ENCODE measurements at regions not wholly inside any gene's neighbourhood (a gene's known extent, or its start where the extent isn't known, plus 50 kb on each side); places are given as distances from the start of the nearest gene placed in this dataset.

DNA sequence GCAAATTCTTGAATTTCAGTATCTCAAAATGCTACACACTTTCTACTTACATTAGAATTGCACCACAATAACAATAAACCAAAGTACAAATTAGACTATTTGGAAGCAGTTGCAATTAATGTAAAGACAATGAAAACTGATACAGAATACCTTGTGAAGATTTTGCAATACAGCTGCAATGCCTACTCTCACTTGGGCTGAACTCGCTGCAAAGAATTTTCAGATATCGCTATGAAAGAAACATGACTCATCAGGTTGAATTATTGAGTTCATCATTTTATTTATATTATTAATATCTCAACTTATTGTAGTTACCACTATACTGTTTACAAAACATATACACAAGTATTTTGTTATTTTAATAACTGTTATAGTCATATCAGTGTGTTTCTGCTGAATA, 108.0 kb upstream of the TMTC2 start:
- no peaks in the 10 kb centered on the region for H4K20me1 ChIP-seq (replicated peaks in 1 of 2; ENCODE audit: control insufficient read depth in 1 of 2, insufficient read depth in 2 of 2, low read length in 2 of 2)

More for the DNA sequence above, 108.0 kb upstream of the TMTC2 start:
- H2BK12ac ChIP-seq (ENCODE audit: low read depth, low read length) = no peak overlapping the region
- no peak for FAIRE-seq
- no peak overlapping the region for H2AK5ac ChIP-seq (ENCODE audit: low read depth, low read length)
- no peaks in the 10 kb centered on the region for H3K79me1 ChIP-seq (ENCODE audit: low read depth, low read length)
- H3K27ac ChIP-seq (ENCODE audit: low read depth, low read length) = no peak overlapping the region
- TF ChIP-seq JUN (IDR thresholded peaks at IDR 0.05; ENCODE audit: low read depth, low read length) (no peak), ZNF274 (IDR thresholded peaks at IDR 0.05; ENCODE audit: borderline replicate concordance, extremely low read depth, low read length) (no peak), BRCA1 (IDR thresholded peaks at IDR 0.05; ENCODE audit: low read depth, low read length) (no peak), SRF (IDR thresholded peaks at IDR 0.05; ENCODE audit: low read depth, low read length) (no peak), CBX8 (IDR thresholded peaks at IDR 0.05; ENCODE audit: borderline replicate concordance, low read depth, low read length) (no peak), ASH2L (IDR thresholded peaks at IDR 0.05; ENCODE audit: low read length) (no peak), SP4 (IDR thresholded peaks at IDR 0.05; ENCODE audit: low read length) (no peak), RFX5 (IDR thresholded peaks at IDR 0.05; ENCODE audit: borderline replicate concordance, low read depth, low read length) (no peak)
- TF ChIP-seq, protein P1, sequence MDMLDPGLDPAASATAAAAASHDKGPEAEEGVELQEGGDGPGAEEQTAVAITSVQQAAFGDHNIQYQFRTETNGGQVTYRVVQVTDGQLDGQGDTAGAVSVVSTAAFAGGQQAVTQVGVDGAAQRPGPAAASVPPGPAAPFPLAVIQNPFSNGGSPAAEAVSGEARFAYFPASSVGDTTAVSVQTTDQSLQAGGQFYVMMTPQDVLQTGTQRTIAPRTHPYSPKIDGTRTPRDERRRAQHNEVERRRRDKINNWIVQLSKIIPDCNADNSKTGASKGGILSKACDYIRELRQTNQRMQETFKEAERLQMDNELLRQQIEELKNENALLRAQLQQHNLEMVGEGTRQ (IDR thresholded peaks at IDR 0.05; ENCODE audit: low read length) = no peak
- no peak overlapping the region for H4K8ac ChIP-seq (ENCODE audit: extremely low read depth, insufficient read depth, low read length)
- no peak overlapping the region for H4K91ac ChIP-seq (replicated peaks; ENCODE audit: insufficient read length, low read length)
- H2BK20ac ChIP-seq (ENCODE audit: low read length) = no peak overlapping the region
- ChIA-PET POLR2A (ENCODE audit: partially characterized antibody) (no interaction called here), CTCF (ENCODE audit: partially characterized antibody) (no interaction called here)
- no peak overlapping the region for H3K23ac ChIP-seq (ENCODE audit: insufficient read length)
- H3K18ac ChIP-seq (ENCODE audit: extremely low read depth, low read length) = no peak overlapping the region
- H3K14ac ChIP-seq (ENCODE audit: insufficient read length) = no peak overlapping the region
- DNase-seq (ENCODE audit: low read depth in 1 of 2, low spot score in 2 of 2) = no peak
- H2BK120ac ChIP-seq (replicated peaks; ENCODE audit: low read depth, low read length) = no peak overlapping the region
- no peak overlapping the region for H4K5ac ChIP-seq (ENCODE audit: insufficient read length, low read depth, low read length)
- 98% methylated on average over 2 of the region's 2 CpGs; no CpG with 5 or more reads in 1 of the 2 experiments for WGBS, 2 experiments (ENCODE audit: extremely low coverage in 1 of 2, insufficient coverage in 1 of 2, insufficient read length in 1 of 2, insufficient replicate concordance in 2 of 2, low coverage in 1 of 2, low lambda C conversion rate in 2 of 2, missing lambda C conversion rate in 1 of 2)
- H3K36me3 ChIP-seq (ENCODE audit: control insufficient read depth in 2 of 4, insufficient read depth in 4 of 4, low read length in 3 of 4) = no peaks in the 10 kb centered on the region
- no peaks in the 10 kb centered on the region; a peak in 1 of 4 replicates for H3K9me3 ChIP-seq (ENCODE audit: insufficient read depth in 2 of 2, low read depth in 1 of 2, low read length in 1 of 2)
- no peak overlapping the region for H3K56ac ChIP-seq (replicated peaks; ENCODE audit: insufficient read length, low read depth, low read length)
- H2BK15ac ChIP-seq (ENCODE audit: low read length) = no peak overlapping the region
- H3K9ac ChIP-seq (replicated peaks in 1 of 4; ENCODE audit: extremely low read depth in 1 of 4, low read depth in 3 of 4, low read length in 3 of 4) = no peak overlapping the region
- H3K4me2 ChIP-seq (ENCODE audit: insufficient read depth in 1 of 2, low read depth in 2 of 2, low read length in 2 of 2) = no peak overlapping the region
- no peak overlapping the region for H3K4ac ChIP-seq (replicated peaks; ENCODE audit: insufficient read length, low read depth, low read length)
- no peak overlapping the region for H2BK5ac ChIP-seq (ENCODE audit: low read depth, low read length)
- no peak overlapping the region for H2AFZ ChIP-seq (ENCODE audit: low read length)
- no peaks in the 10 kb centered on the region for H3K23me2 ChIP-seq (ENCODE audit: low read depth, low read length)
- no peaks in the 10 kb centered on the region for H3K27me3 ChIP-seq (replicated peaks in 1 of 4; ENCODE audit: control insufficient read depth in 3 of 4, extremely low read depth in 1 of 4, insufficient read depth in 3 of 4, low read length in 3 of 4)
- H3K79me2 ChIP-seq (ENCODE audit: control insufficient read depth in 1 of 2, insufficient read depth in 2 of 2, low read length in 2 of 2) = no peaks in the 10 kb centered on the region
- no peak overlapping the region for H3K4me3 ChIP-seq (ENCODE audit: extremely low read depth in 1 of 4, insufficient read depth in 2 of 4, low read depth in 3 of 4, low read length in 4 of 4)
- H3K4me1 ChIP-seq (replicated peaks in 1 of 4; ENCODE audit: control insufficient read depth in 3 of 4, insufficient read depth in 4 of 4, low read length in 3 of 4) = no peaks in the 10 kb centered on the region
